GM18861 (cell line): ENCODE measurements at regions not wholly inside any gene's neighbourhood (a gene's known extent, or its start where the extent isn't known, plus 50 kb on each side); places are given as distances from the start of the nearest gene placed in this dataset.

Experiments used
- ATAC-seq: cut with Tn5 transposase; IDR thresholded peaks from one replicate; pipeline ENCODE4 v1.9.1; 2021; ENCODE audit not compliant: unreplicated experiment

DNA sequence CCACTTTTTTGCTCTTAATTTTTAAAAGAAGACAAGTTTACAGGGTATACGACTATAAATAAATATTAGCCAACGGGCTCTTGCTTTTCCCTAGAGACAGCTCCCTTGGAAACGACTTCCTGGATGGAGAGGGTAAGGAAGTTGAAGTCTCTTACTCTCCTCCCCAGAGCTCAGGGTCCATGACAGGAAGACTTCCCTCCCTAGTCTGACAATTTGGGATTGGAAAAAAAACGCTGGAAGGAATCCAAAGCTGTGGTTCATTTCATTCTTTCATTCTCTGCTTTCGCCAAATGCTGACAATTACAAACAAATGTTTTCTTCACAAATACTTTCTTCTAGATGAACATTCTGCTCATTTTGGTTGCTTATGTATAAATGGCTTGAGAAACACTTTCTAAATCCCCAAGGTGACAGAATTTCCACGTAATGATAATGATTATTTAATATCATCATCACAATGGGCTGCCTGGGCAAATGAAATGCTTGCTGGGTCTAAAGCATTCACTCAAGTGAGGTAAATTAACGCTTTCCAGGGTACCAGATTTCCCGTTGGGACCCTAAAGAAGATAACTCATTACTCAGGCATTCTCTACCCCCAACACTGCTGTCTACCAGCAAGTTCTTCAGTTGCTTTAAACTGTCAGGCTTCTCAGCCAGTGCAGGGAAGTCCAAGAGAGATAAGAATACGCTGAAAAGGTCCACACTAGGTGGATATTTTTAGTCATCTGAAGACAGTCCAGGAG, 139.8 kb upstream of the SLC30A5 start:
- ATAC-seq: no peak

DNA sequence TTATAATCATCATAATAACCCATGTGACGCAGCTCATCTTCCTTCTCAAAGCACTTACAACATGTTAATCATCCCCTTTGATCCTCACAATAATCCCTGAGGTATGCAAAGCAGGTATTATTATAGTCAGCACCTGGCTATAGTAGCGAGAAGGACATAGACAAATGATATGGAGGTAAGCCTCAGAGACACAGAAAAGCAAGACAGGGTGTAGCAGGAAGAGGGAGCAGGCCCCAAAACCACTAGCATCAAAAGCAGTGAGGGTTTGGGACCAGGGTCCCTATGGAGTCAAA, 139.2 kb upstream of the SLC30A5 start:
- ATAC-seq: no peak

DNA sequence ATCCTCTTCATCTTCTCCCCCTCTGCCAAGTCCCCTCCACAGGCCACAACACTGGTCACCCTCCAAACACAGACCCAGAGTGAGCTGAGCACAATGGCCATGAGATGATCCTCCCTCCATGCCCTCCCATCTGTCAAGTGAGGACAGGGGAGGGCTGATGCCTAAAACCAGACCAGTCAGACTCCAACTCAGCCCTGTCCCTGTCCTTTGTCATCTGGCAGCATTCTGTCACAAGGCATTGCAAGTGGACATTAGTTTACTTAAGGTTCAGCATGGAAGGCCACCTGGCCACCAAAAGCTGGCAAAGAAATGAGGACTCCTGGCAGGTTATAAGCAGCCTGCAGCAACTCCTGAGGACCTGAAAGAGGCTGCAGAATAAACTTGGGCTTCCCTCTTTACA, 136.2 kb upstream of the SLC30A5 start:
- ATAC-seq: no peak

DNA sequence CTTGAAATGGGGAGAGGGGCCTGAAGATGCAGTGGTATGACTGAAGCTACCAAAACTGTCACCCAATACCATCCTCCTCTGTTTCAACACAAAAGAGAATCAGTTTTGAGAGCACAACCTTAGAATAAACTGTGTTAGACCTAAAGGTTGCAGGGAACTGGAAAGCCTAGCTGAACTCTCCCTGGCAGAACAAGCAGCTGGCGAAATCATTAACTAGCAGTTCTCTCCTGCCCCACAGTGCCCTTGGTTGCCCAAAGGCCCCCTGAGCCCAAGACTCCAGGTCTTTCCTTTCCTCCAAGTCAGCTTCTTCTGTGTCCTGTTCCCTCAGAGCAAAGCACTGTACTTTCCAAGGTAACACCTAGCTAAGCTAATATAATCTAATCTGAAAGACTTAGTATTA, 135.4 kb upstream of the SLC30A5 start:
- ATAC-seq: no peak

DNA sequence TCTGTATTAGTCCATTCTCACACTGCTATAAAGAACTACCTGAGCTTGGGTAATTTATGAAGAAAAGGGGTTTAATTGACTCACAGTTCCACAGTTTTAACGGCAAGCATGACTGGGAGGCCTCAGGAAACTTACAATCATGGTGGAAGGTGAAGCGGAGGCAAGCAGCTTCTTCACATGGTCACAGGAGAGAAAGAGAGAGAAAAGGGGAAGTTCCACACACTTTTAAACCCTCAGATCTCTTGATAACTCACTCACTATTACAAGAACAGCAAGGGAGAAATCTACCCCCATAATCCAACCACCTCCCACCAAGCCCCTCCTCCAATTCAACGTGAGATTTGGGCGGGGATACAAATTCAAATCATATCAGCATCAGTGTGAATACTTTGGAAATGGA, 133.4 kb upstream of the SLC30A5 start:
- ATAC-seq: no peak

DNA sequence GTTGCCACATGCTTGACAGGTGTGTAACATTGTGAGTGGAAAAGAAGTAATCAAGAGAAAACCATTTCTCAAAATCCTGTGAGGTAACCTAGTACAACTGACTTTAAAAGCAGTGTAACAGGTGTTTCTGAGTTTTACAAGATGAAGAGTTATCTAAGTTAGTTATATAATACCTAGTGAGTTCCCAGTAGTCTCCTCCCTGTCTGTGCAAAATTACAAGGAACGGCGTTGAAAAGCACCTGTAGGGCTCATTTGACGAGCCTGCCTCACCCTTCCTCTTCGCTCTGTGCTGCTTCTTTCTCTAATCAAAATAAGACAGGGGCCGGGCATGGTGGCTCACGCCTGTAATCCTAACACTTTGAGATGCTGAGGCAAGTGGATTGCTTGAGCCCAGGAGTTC, 132.9 kb upstream of the SLC30A5 start:
- ATAC-seq: no peak

DNA sequence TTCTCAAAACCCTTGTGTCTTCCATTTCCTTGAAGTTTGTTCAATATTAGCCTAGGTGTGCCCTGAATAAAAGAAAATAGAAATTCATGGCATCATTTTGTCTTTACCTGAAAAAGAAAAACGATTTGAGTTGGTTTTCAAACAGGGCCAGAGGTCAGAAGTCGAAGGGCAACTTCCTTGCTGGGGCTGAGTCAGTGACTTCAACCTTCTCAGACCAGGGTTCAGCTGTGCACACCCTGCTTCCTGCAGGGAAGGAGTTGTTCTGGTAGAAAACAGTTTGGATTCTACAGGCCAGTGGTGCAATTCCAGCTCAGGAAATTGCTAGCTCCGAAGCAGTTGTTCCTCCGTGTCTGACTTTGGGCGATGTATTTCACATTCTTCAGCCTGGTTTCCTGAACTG, 132.1 kb upstream of the SLC30A5 start:
- no peak for ATAC-seq

DNA sequence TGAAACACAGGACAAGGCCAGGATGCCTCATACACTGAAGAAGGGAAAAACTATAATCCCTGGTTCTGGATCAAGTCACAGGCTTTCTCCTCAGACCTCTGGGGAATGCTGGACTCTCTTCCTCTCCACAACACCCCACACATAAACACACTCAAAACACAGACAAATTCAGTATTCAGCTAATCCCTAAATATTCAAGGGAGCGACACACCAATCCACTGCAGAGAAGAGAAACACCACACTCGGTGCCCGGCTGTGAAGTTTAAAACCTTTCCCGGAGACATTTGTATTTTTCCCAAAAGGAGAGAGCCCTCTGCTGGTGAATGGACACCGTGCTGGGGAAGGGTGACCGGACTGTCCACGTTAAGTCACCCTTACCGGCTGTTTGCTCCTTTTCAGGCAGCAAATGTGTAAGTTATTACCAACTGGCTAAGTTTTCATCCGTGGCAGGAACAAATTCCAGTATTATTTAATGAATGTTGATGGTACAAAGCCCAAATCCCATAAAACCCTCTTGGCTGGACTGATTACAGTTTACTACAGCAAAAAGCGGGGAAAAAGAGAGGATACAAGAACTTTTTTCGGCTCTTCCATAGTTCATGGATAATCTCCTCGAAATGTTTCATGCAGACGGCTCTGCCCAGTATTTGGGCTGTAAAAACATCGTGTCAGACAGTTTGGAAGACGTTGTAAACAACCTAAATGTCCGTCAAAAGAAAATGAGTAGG, 130.9 kb upstream of the SLC30A5 start:
- no peak for ATAC-seq

DNA sequence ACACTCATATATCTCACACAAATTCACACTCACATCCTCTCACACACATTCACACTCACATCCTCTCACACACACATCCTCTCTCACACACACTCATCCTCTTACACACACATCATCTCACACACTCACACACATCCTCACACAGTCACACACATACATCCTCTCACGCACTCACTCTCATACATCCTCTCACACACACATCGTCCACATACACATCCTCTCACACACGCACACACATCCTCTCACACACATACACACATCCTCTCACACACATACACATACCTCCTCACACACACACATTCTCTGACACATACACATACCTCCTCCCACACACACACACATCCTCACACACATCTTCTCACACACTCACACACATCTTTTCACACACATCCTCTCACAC, 129.1 kb upstream of the SLC30A5 start:
- no peak for ATAC-seq

DNA sequence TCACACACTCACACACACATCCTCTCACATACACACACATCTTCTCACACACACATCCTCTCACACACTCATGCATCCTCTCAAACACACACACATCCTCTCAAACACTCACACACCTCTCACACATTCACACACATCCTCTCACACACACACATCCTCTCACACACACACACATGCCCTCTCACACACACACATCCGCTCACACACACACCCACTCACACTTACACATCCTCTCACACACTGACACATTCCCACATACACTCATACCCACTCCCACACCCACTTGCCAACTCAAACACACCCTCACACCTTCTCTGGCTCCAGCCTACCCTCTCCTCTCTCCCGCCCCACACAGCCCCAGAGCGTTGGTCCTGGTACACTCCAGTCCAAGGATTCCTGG, 127.9 kb upstream of the SLC30A5 start:
- ATAC-seq: no peak

DNA sequence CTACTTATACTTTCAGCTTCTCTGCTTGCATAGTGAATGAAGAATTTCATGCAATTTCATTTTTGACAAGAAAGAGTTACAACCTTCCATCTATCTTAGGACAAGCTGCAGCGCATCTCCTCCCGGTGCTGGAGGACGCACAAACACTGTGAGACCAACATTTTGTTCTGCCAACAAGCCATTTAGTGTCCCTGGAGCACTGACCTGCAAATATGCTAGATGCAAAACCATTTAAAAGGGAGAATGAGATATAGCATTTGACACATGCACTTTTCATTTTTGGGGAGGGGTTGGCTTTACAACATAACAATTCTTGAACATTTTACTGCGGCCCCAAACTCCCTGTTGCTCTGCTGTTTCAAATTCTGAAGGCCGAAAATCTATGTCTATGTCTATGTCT, 127.2 kb upstream of the SLC30A5 start:
- no peak for ATAC-seq

DNA sequence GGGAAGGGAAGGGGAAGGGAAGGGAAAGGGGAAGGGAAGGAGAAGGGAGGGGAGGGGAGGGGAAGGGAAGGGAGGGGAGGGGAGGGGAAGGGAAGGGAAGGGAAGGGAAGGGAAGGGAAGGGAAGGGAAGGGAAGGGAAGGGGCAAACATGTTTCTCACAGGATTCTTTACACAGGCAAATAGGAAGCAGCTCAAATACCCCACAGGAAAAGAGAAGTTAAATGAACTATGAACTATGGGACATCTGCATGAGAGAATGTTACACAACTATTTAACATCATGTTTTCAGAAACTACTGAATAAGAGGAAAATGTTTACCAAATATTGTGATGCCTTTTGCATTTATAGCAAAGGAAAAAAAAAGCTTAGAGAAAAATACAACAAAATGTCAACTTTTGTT, 125.4 kb upstream of the SLC30A5 start:
- ATAC-seq: no peak

DNA sequence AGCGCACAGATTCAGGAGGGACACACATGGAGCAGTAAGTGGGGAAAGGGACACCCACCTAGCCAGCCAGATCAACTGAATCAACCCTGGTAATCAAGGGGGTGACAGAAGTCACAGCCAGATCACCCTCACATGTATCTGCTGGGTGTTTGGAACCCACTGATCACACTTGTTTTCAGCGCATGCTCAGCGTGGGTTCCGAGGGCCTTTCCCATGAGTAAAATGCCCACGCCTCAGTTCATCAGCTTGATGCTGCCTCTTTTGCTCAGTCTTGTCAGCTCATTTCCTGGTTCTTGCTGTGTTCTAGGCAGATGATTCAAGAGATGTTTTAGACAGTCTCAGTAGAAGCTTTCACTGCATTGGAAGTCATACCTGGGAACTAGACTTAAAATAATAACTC, 123.2 kb upstream of the SLC30A5 start:
- no peak for ATAC-seq

DNA sequence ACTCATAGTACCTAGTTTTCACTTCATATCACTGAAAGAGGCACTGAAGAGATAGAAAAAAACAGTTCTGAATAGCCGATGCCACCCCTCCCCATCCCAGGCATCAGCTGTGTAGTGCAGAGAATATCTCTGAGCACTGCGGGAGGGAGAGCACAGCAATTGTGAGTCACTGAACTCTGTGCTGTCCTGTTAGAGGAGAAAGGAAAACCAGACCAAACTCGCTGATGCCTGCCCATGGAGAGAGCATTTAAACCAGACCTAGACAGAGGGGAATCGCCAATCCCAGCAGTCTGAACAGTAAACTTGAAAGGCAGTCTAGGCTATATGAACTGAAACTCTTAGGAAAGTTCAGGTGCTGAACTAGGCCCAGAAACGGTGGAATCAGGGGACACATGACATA, 120.1 kb upstream of the SLC30A5 start:
- no peak for ATAC-seq

DNA sequence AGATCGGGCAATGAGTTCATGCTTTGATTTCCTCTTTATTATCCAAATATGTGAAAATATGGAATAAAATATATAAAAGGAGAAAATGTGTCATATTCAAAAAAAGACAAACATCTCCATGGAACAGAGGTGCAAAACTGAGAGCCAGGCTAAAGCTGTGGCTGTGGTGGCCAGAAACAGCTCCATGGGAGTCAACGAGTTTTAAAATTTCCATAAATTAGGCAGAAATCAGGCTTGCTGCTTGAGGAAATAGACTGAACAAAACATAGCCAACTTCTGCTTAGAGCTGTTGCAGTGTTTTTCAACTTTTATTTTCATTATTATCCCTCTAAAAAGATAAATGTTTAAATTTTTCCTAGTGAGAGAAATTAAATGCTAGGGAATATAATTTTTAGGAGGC, 110.8 kb upstream of the SLC30A5 start:
- ATAC-seq: no peak

DNA sequence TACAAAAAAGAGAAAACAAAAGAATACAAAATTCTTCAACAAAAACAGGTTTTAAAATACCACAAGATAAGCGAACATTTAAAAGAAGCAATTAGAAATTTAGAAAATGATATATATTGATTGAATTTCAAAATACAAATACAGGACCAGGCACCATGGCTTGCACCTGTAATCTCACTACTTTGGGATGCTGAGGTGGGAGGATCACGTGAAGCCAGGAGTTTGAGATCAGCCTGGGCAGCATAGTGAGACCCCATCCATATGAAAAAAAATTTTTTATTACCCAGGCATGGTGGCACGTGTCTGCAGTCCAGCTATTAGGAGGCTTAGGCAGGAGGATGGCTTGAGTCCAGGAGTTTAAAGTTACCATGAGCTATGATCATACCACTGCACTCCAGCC, 109.9 kb upstream of the SLC30A5 start:
- no peak for ATAC-seq

DNA sequence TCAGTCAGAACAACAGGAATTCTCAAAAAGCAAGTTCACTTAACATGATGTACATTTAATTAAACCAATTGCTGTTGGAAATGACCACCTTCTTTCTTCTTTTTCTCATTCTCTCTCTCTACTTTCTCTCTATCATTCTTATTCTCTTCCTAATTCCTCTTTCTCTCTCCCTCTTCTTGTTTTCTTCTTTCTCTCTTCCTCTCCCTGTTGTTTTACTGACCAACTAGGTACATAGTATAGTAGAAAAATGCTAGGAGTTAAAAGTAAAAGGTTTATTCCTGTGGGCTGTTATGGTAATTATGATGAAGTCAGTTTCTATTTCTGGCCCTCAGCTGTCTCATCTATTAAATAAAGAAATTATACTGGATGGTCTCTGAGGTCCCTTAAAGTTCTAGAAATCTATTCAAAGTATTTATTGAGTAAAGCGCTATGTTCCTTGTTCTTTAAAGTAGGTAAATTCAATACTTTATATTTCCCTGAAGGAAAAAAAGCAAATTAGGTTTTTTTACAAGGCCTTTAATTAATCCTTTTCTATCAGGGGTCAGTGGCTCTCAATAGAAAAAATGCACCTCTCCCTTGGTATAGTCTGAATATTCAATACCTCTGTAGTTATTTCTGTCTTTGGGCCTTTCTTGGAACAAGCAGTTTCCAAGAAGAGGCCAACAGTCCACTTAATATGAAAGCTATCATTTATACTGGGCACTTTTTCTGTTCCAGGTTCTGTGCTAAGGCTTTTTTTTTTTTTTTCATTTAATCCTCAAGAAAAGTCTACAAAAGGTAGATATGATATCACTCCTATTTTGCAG, 102.3 kb upstream of the SLC30A5 start:
- no peak for ATAC-seq

DNA sequence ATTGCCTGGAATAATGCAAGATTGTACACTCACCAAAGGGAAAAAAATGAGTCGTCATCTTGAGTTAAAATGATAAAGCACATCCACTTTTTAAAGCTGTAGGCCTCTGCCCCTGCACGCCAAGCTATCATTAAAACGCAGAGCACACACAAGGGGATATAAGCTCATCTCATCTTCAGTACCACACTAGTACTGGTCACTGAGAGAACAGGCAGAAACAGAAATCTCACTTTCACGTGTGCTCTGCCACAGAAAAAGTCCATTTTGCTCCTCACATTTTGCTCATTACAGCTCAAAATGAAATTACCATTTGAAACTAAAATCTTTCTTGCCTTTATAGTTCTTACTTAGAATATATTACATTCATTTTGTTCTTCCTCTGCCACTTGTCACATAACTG, 99.2 kb upstream of the SLC30A5 start:
- peak; percentile 52 for ATAC-seq

DNA sequence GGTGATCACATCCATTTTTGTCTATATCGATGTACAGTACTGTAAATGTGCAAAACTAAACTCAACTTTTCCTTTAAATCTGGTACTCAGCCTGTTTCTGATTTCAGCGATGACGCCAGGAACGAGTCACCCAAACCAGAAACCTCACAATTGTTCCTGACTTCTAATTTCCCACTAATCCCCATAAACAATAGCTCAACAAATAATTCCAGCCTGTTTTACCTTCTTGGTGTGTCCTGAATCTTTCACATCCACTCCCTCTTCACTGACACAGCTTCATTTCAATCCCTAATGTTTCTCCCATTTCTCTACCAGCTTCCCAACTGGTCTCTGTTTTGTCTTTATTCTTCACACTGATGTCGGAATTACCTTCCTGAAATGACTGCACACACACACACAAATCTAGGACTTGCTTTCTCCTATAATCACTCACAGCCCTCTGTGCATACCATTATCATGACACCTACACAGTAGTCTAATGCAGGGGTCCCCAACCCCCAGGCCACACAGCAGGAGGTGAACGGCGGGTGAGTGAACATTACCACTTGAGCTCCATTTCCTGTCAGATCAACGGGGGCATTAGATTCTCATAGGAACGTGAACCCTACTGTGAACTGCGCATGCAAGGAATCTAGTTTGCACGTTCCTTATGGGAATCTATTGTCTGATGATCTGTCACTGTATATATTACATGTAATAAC, 97.8 kb upstream of the SLC30A5 start:
- ATAC-seq: no peak

DNA sequence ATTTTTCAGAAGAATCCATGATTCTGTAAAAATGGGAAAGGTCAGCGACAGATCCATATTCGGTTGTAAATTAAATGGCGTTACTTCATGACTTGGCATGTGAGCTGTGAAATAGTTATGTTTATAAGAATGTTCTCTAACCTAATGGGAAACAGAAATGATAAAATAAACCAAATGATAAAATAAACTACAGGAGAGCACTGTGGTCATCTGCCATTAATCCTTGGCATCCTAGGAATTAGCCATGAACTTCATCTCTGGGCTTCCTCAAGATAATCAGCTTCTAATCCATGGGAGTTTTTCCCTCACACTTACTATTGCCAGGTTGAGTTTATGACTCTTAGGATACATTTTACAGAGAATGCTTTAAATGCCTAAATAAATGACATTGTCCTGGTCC, 94.6 kb upstream of the SLC30A5 start:
- no peak for ATAC-seq

DNA sequence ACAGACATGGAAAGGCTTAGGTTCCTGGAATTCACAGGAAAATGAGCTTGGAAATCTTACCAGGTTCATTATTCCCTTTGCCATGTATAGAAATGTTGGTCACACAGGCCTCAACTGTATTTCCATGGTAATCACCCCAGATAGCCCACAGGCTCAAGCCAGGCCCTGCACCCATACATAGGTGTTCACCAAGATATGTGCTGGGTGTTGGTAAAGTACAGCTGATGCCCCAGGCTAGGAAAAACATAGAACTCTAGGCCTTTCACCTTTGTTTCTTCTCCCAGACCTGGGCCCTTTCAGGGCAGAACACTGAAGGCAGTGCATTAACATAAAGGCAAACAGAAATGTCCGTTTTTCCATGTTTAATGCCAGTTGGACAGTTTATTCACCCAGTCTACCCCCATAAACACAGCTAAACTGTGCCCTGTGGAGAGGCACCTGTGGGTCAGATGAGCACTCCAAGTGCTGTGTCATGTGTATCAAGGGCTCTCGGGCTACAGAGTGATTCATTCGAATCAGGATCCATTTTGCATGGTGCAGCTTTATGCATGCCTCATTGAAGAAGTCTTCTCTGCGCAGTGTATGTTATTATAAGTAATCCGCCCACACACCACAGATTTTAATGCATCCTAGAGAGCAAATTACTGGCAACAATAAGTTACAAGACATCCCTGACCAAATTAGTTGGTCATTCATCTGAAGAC, 93.4 kb upstream of the SLC30A5 start:
- ATAC-seq: no peak
